Pancreas (tissue), 10 donors: ENCODE measurements at regions not wholly inside any gene's neighbourhood (a gene's known extent, or its start where the extent isn't known, plus 50 kb on each side); places are given as distances from the start of the nearest gene placed in this dataset.

Source experiments
- ATAC-seq, 4 donors: fragments of 200-7000 bp; cut with Tn5 transposase; one replicate each; pipeline versions ENCODE4 v1.8.0 to v1.9.1; 2020; ENCODE audit warnings: mild to moderate bottlenecking in 4 of 4, moderate library complexity in 4 of 4
- DNase-seq, 6 donors: peaks; one replicate each; pipeline ENCODE4 v3.0.0-alpha.2; 2020
- FAIRE-seq: peaks from 2 replicates; lab custom pipeline; 2012; peaks lifted over from hg19 to GRCh38; lab: Jason Lieb, UNC
- H3K27ac ChIP-seq, 4 donors: fragments of 200-600 bp; sonication (generic); 1 replicate in 3 of 4; 2 replicates in 1 of 4; pipeline versions ENCODE4 v1.5.0 to v1.8.0; 2020
- H3K27me3 ChIP-seq, 4 donors: fragments of 200-600 bp; one replicate each; pipeline ENCODE4 v1.8.0; 2021
- H3K36me3 ChIP-seq, 3 donors: fragments of 200-600 bp; sonication (generic) in 1 of 3; one replicate each; pipeline versions ENCODE4 v1.5.0 to v1.8.0; 2020 to 2021
- H3K4me1 ChIP-seq, 3 donors: fragments of 200-600 bp; one replicate each; pipeline ENCODE4 v1.8.0; 2021
- H3K4me3 ChIP-seq, 4 donors: fragments of 200-600 bp; sonication (generic) in 2 of 4; one replicate each; pipeline versions ENCODE4 v1.5.0 to v1.8.0; 2020 to 2021
- H3K9me3 ChIP-seq, 4 donors: fragments of 200-600 bp; one replicate each; pipeline ENCODE4 v1.8.0; 2021
- CTCF ChIP-seq, 4 donors: fragments of 200-600 bp; sonication (generic) in 3 of 4; IDR thresholded peaks; one replicate each; pipeline versions ENCODE4 v1.5.0 to v1.8.0; 2021; ENCODE audit warnings: antibody characterized with exemption in 4 of 4
- WGBS, 2 donors: extraction: QIAGEN DNeasy Blood & Tissue Kit; methylation state at CpG; one replicate each; pipeline ENCODE4 v1.1.7; 2013; 5-methylcytosine and 5-hydroxymethylcytosine counted together
- intact Hi-C, 3 donors: fragments of 100-400 bp; cut with DNase I; formaldehyde crosslinking; loops; one replicate each; pipeline versions ENCODE4 v1.11.1 to v1.14.2; 2022
- donor health status: healthy with polysubstance abuse.
- donor health status: DM: no; HTN: no; CAD: no; lungs with moderate emphysema.
- donor health status: DM: no; HTN: no; CAD: no.
- donor health status: control.
- donor health status: control.
- donor health status: Bipolar disorder and iron deficiency.
- donor health status: DM: yes; HTN: yes; CAD: no.
- donor health status: DM: no; HTN: no; CAD: no.
- donor health status: DM: no; HTN: no; CAD: no.
- donor health status: DM: yes; HTN: yes; CAD: no.

- no peak overlapping the region for H3K27ac ChIP-seq
- intact Hi-C loops, result no loop called here
Measured at GRCh38 chr2:145036421-145037011, 516.6 kb upstream of the ZEB2 start.

GRCh38 chr2:145034511-145034910 is 514.6 kb upstream of the ZEB2 start:
- Histone ChIP-seq H3K9me3 (no peaks in the 10 kb centered on the region), H3K4me1 (no peaks in the 10 kb centered on the region), H3K4me3 (no peak overlapping the region), H3K27me3 (no peaks in the 10 kb centered on the region), H3K36me3 (no peaks in the 10 kb centered on the region), H3K27ac (no peak overlapping the region)
- no peak for ATAC-seq
- FAIRE-seq, result no peak
- DNase-seq, result no peak
- intact Hi-C loops, result no loop called here
- 61 to 79% methylated on average over 1 of the region's 1 CpG for WGBS, 2 donors
- no peak for TF ChIP-seq CTCF (IDR thresholded peaks at IDR 0.05)

More at GRCh38 chr2:145036421-145037011, 516.6 kb upstream of the ZEB2 start:
- Histone ChIP-seq H3K36me3 (no peaks in the 10 kb centered on the region), H3K4me1 (no peaks in the 10 kb centered on the region), H3K4me3 (no peak overlapping the region), H3K9me3 (no peaks in the 10 kb centered on the region), H3K27me3 (no peaks in the 10 kb centered on the region)
- ATAC-seq (no peak), DNase-seq (no peak), FAIRE-seq (no peak)
- WGBS, 2 donors, result 74 to 82% methylated on average over 6 of the region's 6 CpGs
- TF ChIP-seq CTCF (IDR thresholded peaks at IDR 0.05), result no peak

GRCh38 chr2:145033438-145033837 is 513.5 kb upstream of the ZEB2 start:
- intact Hi-C loops, result no loop called here
- FAIRE-seq, result no peak

GRCh38 chr2:145032791-145033190 is 512.9 kb upstream of the ZEB2 start:
- Histone ChIP-seq H3K4me3 (no peak overlapping the region), H3K4me1 (no peaks in the 10 kb centered on the region), H3K9me3 (no peaks in the 10 kb centered on the region), H3K27ac (no peak overlapping the region), H3K27me3 (no peaks in the 10 kb centered on the region), H3K36me3 (no peaks in the 10 kb centered on the region)
- DNase-seq (no peak), ATAC-seq (no peak), FAIRE-seq (no peak)
- intact Hi-C loops, result no loop called here
- whole genome bisulfite sequencing, 2 donors, result 72 to 75% methylated on average over 2 of the region's 2 CpGs
- no peak for TF ChIP-seq CTCF (IDR thresholded peaks at IDR 0.05)

More at GRCh38 chr2:145033438-145033837, 513.5 kb upstream of the ZEB2 start:
- Histone ChIP-seq H3K4me3 (no peak overlapping the region), H3K9me3 (no peaks in the 10 kb centered on the region), H3K27me3 (no peaks in the 10 kb centered on the region), H3K4me1 (no peaks in the 10 kb centered on the region), H3K36me3 (no peaks in the 10 kb centered on the region), H3K27ac (no peak overlapping the region)
- no peak for ATAC-seq
- 94 to 97% methylated on average over 1 of the region's 1 CpG for WGBS, 2 donors
- no peak for TF ChIP-seq CTCF (IDR thresholded peaks at IDR 0.05)
- no peak for DNase-seq

GRCh38 chr2:145029873-145030272 is 510.0 kb upstream of the ZEB2 start:
- no peak for FAIRE-seq
- no peak overlapping the region for H3K27ac ChIP-seq
- H3K4me3 ChIP-seq, result no peak overlapping the region
- H3K36me3 ChIP-seq, result no peaks in the 10 kb centered on the region
- WGBS, 2 donors, result 67 to 68% methylated on average over 3 of the region's 3 CpGs
- intact Hi-C loops, result no loop called here
- TF ChIP-seq CTCF (IDR thresholded peaks at IDR 0.05), result no peak
- H3K27me3 ChIP-seq, result no peaks in the 10 kb centered on the region
- ATAC-seq, result no peak
- H3K9me3 ChIP-seq, result no peaks in the 10 kb centered on the region
- DNase-seq, result no peak
- no peaks in the 10 kb centered on the region for H3K4me1 ChIP-seq
